Sigmoid colon (tissue), 4 donors: ENCODE measurements at regions not wholly inside any gene's neighbourhood (a gene's known extent, or its start where the extent isn't known, plus 50 kb on each side); places are given as distances from the start of the nearest gene placed in this dataset.
A peak's percentile ranks its signal among the peaks of the same experiment; 100 is the strongest.

ENCODE experiments used
- CTCF ChIP-seq, 4 experiments: fragments of 450-650 bp in 3 of 4; fragments of 200-600 bp in 1 of 4; IDR thresholded peaks; one replicate each; pipeline ENCODE4 v1.5.1; 2016 to 2019; ENCODE audit warnings: antibody characterized with exemption in 4 of 4, mild to moderate bottlenecking in 3 of 4, moderate library complexity in 2 of 4
- POLR2A ChIP-seq, 2 donors: fragments of 450-650 bp; IDR thresholded peaks; one replicate each; pipeline ENCODE4 v1.6.1; 2016; ENCODE audit warnings: antibody characterized with exemption in 2 of 2, mild to moderate bottlenecking in 2 of 2, moderate library complexity in 2 of 2
- POLR2AphosphoS5 ChIP-seq, 4 donors: sonication (generic); formaldehyde crosslinking; IDR thresholded peaks; one replicate each; pipeline ENCODE4 v1.6.1; 2017; ENCODE audit warnings: antibody characterized with exemption in 4 of 4

- TF ChIP-seq CTCF (IDR thresholded peaks at IDR 0.05) = no peak
- no peak for TF ChIP-seq POLR2A (IDR thresholded peaks at IDR 0.05)
- TF ChIP-seq POLR2AphosphoS5 (IDR thresholded peaks at IDR 0.05) = peak in 1 of 4 donors; percentile 29
These were observed 84.5 kb upstream of the RBBP8 start for GRCh38 chr18:22848615-22849014.
